Parathyroid adenoma (tissue), 2 donors: ENCODE measurements at regions not wholly inside any gene's neighbourhood (a gene's known extent, or its start where the extent isn't known, plus 50 kb on each side); places are given as distances from the start of the nearest gene placed in this dataset.

Experiments used
- H2AFZ ChIP-seq: fragments of 300-600 bp; sonication (generic); one replicate; pipeline ENCODE4 v1.7.0; 2017; ENCODE audit warnings: antibody characterized with exemption, mild to moderate bottlenecking
- H3K27ac ChIP-seq: fragments of 300-600 bp; sonication (generic); one replicate; pipeline ENCODE4 v1.7.0; 2017
- H3K27me3 ChIP-seq: fragments of 300-600 bp; sonication (generic); one replicate; pipeline ENCODE4 v1.7.0; 2017; ENCODE audit warnings: low read length; ENCODE audit not compliant: control insufficient read depth, insufficient read depth
- H3K36me3 ChIP-seq: fragments of 300-600 bp; sonication (generic); one replicate; pipeline ENCODE4 v1.7.0; 2017; ENCODE audit warnings: low read length; ENCODE audit not compliant: control insufficient read depth, insufficient read depth
- H3K4me1 ChIP-seq: fragments of 300-600 bp; sonication (generic); one replicate; pipeline ENCODE4 v1.7.0; 2017; ENCODE audit warnings: control low read depth
- H3K4me2 ChIP-seq: fragments of 300-600 bp; sonication (generic); one replicate; pipeline ENCODE4 v1.7.0; 2017; ENCODE audit warnings: low read length
- H3K4me3 ChIP-seq: fragments of 300-600 bp; sonication (generic); one replicate; pipeline ENCODE4 v1.7.0; 2017; ENCODE audit warnings: low read depth, low read length
- H3K79me2 ChIP-seq: fragments of 300-600 bp; sonication (generic); one replicate; pipeline ENCODE4 v1.7.0; 2017; ENCODE audit warnings: control low read depth
- H3K9ac ChIP-seq: fragments of 300-600 bp; sonication (generic); one replicate; pipeline ENCODE4 v1.7.0; 2017; ENCODE audit warnings: mild to moderate bottlenecking
- H3K9me3 ChIP-seq: fragments of 300-600 bp; sonication (generic); one replicate; pipeline ENCODE4 v1.7.0; 2017; ENCODE audit warnings: low read length; ENCODE audit not compliant: control insufficient read depth
- CTCF ChIP-seq: fragments of 300-600 bp; sonication (generic); IDR thresholded peaks from one replicate; pipeline ENCODE4 v1.7.0; 2017; ENCODE audit warnings: antibody characterized with exemption, mild to moderate bottlenecking
- donor health status: primary hyperparathyroidism.

- Histone ChIP-seq H3K4me2 (no peak overlapping the region), H3K27me3 (no peaks in the 10 kb centered on the region), H3K4me1 (no peaks in the 10 kb centered on the region), H2AFZ (no peak overlapping the region), H3K9ac (no peak overlapping the region), H3K79me2 (no peaks in the 10 kb centered on the region), H3K36me3 (no peaks in the 10 kb centered on the region), H3K9me3 (no peaks in the 10 kb centered on the region), H3K27ac (no peak overlapping the region), H3K4me3 (no peak overlapping the region)
- no peak for TF ChIP-seq CTCF
Measured at GRCh38 chr5:171684169-171684568, 101.4 kb upstream of the SMIM23 start.

GRCh38 chr5:171688696-171689495 lies 96.7 kb upstream of the SMIM23 start:
- H3K27ac ChIP-seq: no peak overlapping the region

GRCh38 chr5:171689853-171690417 lies 95.7 kb upstream of the SMIM23 start:
- H2AFZ ChIP-seq: no peak overlapping the region
- no peak overlapping the region for H3K4me3 ChIP-seq
- no peaks in the 10 kb centered on the region for H3K36me3 ChIP-seq
- H3K4me1 ChIP-seq: no peaks in the 10 kb centered on the region
- TF ChIP-seq CTCF: no peak
- no peaks in the 10 kb centered on the region for H3K27me3 ChIP-seq
- H3K9ac ChIP-seq: no peak overlapping the region
- no peak overlapping the region for H3K27ac ChIP-seq
- no peak overlapping the region for H3K4me2 ChIP-seq
- no peaks in the 10 kb centered on the region for H3K9me3 ChIP-seq
- H3K79me2 ChIP-seq: no peaks in the 10 kb centered on the region

More at GRCh38 chr5:171688696-171689495, 96.7 kb upstream of the SMIM23 start:
- H3K79me2 ChIP-seq: no peaks in the 10 kb centered on the region
- TF ChIP-seq CTCF: no peak
- H3K4me1 ChIP-seq: no peaks in the 10 kb centered on the region
- H3K27me3 ChIP-seq: no peaks in the 10 kb centered on the region
- H3K4me2 ChIP-seq: no peak overlapping the region
- H3K4me3 ChIP-seq: no peak overlapping the region
- H2AFZ ChIP-seq: no peak overlapping the region
- H3K36me3 ChIP-seq: no peaks in the 10 kb centered on the region
- no peak overlapping the region for H3K9ac ChIP-seq
- no peaks in the 10 kb centered on the region for H3K9me3 ChIP-seq

- H3K4me1 ChIP-seq: no peaks in the 10 kb centered on the region
- no peak overlapping the region for H3K27ac ChIP-seq
- H3K4me2 ChIP-seq: no peak overlapping the region
- no peak overlapping the region for H2AFZ ChIP-seq
- H3K27me3 ChIP-seq: no peaks in the 10 kb centered on the region
- no peak for TF ChIP-seq CTCF
- H3K79me2 ChIP-seq: no peaks in the 10 kb centered on the region
- H3K4me3 ChIP-seq: no peak overlapping the region
- no peak overlapping the region for H3K9ac ChIP-seq
- H3K36me3 ChIP-seq: no peaks in the 10 kb centered on the region
- H3K9me3 ChIP-seq: no peaks in the 10 kb centered on the region
Measured at GRCh38 chr5:171692107-171692506, 93.5 kb upstream of the SMIM23 start.

GRCh38 chr5:171692936-171693335 lies 92.7 kb upstream of the SMIM23 start:
- Histone ChIP-seq H3K4me1 (no peaks in the 10 kb centered on the region), H3K4me2 (no peak overlapping the region), H3K9ac (no peak overlapping the region), H3K79me2 (no peaks in the 10 kb centered on the region), H3K27me3 (no peaks in the 10 kb centered on the region), H2AFZ (no peak overlapping the region), H3K4me3 (no peak overlapping the region), H3K27ac (no peak overlapping the region), H3K9me3 (no peaks in the 10 kb centered on the region), H3K36me3 (no peaks in the 10 kb centered on the region)
- TF ChIP-seq CTCF: no peak
